ENCODE measurements at regions not wholly inside any gene's neighbourhood (a gene's known extent, or its start where the extent isn't known, plus 50 kb on each side); places are given as distances from the start of the nearest gene placed in this dataset.
A peak's percentile ranks its signal among the peaks of the same experiment; 100 is the strongest.

- DNase-seq, result no peak
Measured at GRCh38 chr10:118838364-118838763, 83.6 kb upstream of the CACUL1 start.

- DNase-seq, result no peak
Measured at GRCh38 chr10:118839348-118839747, 84.6 kb upstream of the CACUL1 start.

GRCh38 chr10:118840071-118840775 lies 85.5 kb upstream of the CACUL1 start:
- DNase-seq, result no peak

GRCh38 chr10:118840776-118841468 lies 86.2 kb upstream of the CACUL1 start:
- DNase-seq, result no peak

- DNase-seq, result no peak
Measured at GRCh38 chr10:118841881-118842605, 87.3 kb upstream of the CACUL1 start.

GRCh38 chr10:118842843-118843624 lies 88.3 kb upstream of the CACUL1 start:
- DNase-seq, result no peak

- DNase-seq, result no peak
Measured at GRCh38 chr10:118843647-118844265, 89.0 kb upstream of the CACUL1 start.

GRCh38 chr10:118844731-118845521 lies 90.2 kb upstream of the CACUL1 start:
- DNase-seq, result peak; percentile 2

GRCh38 chr10:118845776-118846175 lies 91.0 kb upstream of the CACUL1 start:
- DNase-seq, result no peak

GRCh38 chr10:118850418-118851061 lies 95.8 kb upstream of the CACUL1 start:
- no peak for DNase-seq

GRCh38 chr10:118851062-118852035 lies 96.6 kb upstream of the CACUL1 start:
- DNase-seq, result no peak

GRCh38 chr10:118853916-118854315 lies 99.1 kb upstream of the CACUL1 start:
- no peak for DNase-seq

- DNase-seq, result no peak
Measured at GRCh38 chr10:118856106-118856505, 101.3 kb upstream of the CACUL1 start.

GRCh38 chr10:118865998-118866693 lies 111.4 kb upstream of the CACUL1 start:
- DNase-seq, result peak; percentile 50

- DNase-seq, result no peak
Measured at GRCh38 chr10:118867768-118868167, 113.0 kb upstream of the CACUL1 start.

- DNase-seq, result no peak
Measured at GRCh38 chr10:118868589-118868988, 113.8 kb upstream of the CACUL1 start.

GRCh38 chr10:118870467-118871243 lies 115.9 kb upstream of the CACUL1 start:
- no peak for DNase-seq

GRCh38 chr10:118871244-118871865 lies 116.6 kb upstream of the CACUL1 start:
- no peak for DNase-seq

All from DMS79 treated with DMSO at 0.1 percent for 48 hours (cell line).